ENCODE measurements at regions not wholly inside any gene's neighbourhood (a gene's known extent, or its start where the extent isn't known, plus 50 kb on each side); places are given as distances from the start of the nearest gene placed in this dataset.

GRCh38 chr2:56540916-56541315 lies 357.1 kb downstream of the CCDC85A start:
- Histone ChIP-seq H3K27ac (ENCODE audit: low read depth, low read length) (no peak overlapping the region), H3K9ac (ENCODE audit: low read length) (no peak overlapping the region), H3K9me3 (ENCODE audit: insufficient read depth, low read length) (no peaks in the 10 kb centered on the region), H3K79me2 (ENCODE audit: insufficient read depth, low read length) (no peaks in the 10 kb centered on the region), H3F3A (ENCODE audit: insufficient read depth) (no peaks in the 10 kb centered on the region), H3K27me3 (ENCODE audit: low read length) (no peaks in the 10 kb centered on the region), H4K20me1 (ENCODE audit: low read depth, low read length) (no peaks in the 10 kb centered on the region), H3K4me3 (ENCODE audit: insufficient read depth, low read length, poor library complexity, severe bottlenecking) (no peak overlapping the region), H3K36me3 (ENCODE audit: low read length) (no peaks in the 10 kb centered on the region), H3K9me2 (replicated peaks; ENCODE audit: insufficient read depth, low read length) (no peaks in the 10 kb centered on the region), H2AFZ (ENCODE audit: low read depth, low read length, severe bottlenecking) (no peak overlapping the region), H3K4me2 (ENCODE audit: low read depth, low read length, poor library complexity, severe bottlenecking) (no peak overlapping the region)
- TF ChIP-seq EZH2phosphoT487 (conservative IDR thresholded peaks at IDR 0.05; ENCODE audit: low read length) (no peak), CTCF (IDR thresholded peaks at IDR 0.05; ENCODE audit: insufficient read depth, low read length, poor library complexity, severe bottlenecking) (no peak)

- Histone ChIP-seq H3K27ac (ENCODE audit: low read depth, low read length) (no peak overlapping the region), H3K9ac (ENCODE audit: low read length) (no peak overlapping the region), H3F3A (ENCODE audit: insufficient read depth) (no peaks in the 10 kb centered on the region), H3K4me2 (ENCODE audit: low read depth, low read length, poor library complexity, severe bottlenecking) (no peak overlapping the region), H4K20me1 (ENCODE audit: low read depth, low read length) (no peaks in the 10 kb centered on the region), H3K4me3 (ENCODE audit: insufficient read depth, low read length, poor library complexity, severe bottlenecking) (no peak overlapping the region), H3K79me2 (ENCODE audit: insufficient read depth, low read length) (no peaks in the 10 kb centered on the region), H3K9me3 (ENCODE audit: insufficient read depth, low read length) (no peaks in the 10 kb centered on the region), H3K36me3 (ENCODE audit: low read length) (no peaks in the 10 kb centered on the region), H3K27me3 (ENCODE audit: low read length) (no peaks in the 10 kb centered on the region), H3K9me2 (replicated peaks; ENCODE audit: insufficient read depth, low read length) (no peaks in the 10 kb centered on the region), H2AFZ (ENCODE audit: low read depth, low read length, severe bottlenecking) (no peak overlapping the region)
- no peak for TF ChIP-seq EZH2phosphoT487 (conservative IDR thresholded peaks at IDR 0.05; ENCODE audit: low read length)
- TF ChIP-seq CTCF (IDR thresholded peaks at IDR 0.05; ENCODE audit: insufficient read depth, low read length, poor library complexity, severe bottlenecking): no peak
Observed at GRCh38 chr2:56542213-56542612, 358.4 kb downstream of the CCDC85A start.

- no peaks in the 10 kb centered on the region for H3K36me3 ChIP-seq (ENCODE audit: low read length)
Observed at GRCh38 chr2:56565143-56565542, 381.4 kb downstream of the CCDC85A start.

More at GRCh38 chr2:56565143-56565542, 381.4 kb downstream of the CCDC85A start:
- H3K27ac ChIP-seq (ENCODE audit: low read depth, low read length): no peak overlapping the region
- H2AFZ ChIP-seq (ENCODE audit: low read depth, low read length, severe bottlenecking): no peak overlapping the region
- H3K9me2 ChIP-seq (replicated peaks; ENCODE audit: insufficient read depth, low read length): no peaks in the 10 kb centered on the region
- TF ChIP-seq EZH2phosphoT487 (conservative IDR thresholded peaks at IDR 0.05; ENCODE audit: low read length): no peak
- no peak for TF ChIP-seq CTCF (IDR thresholded peaks at IDR 0.05; ENCODE audit: insufficient read depth, low read length, poor library complexity, severe bottlenecking)
- no peak overlapping the region for H3K9ac ChIP-seq (ENCODE audit: low read length)
- no peaks in the 10 kb centered on the region for H3K9me3 ChIP-seq (ENCODE audit: insufficient read depth, low read length)
- H4K20me1 ChIP-seq (ENCODE audit: low read depth, low read length): no peaks in the 10 kb centered on the region
- H3K4me2 ChIP-seq (ENCODE audit: low read depth, low read length, poor library complexity, severe bottlenecking): no peak overlapping the region
- no peaks in the 10 kb centered on the region for H3F3A ChIP-seq (ENCODE audit: insufficient read depth)
- no peaks in the 10 kb centered on the region for H3K79me2 ChIP-seq (ENCODE audit: insufficient read depth, low read length)
- no peaks in the 10 kb centered on the region for H3K27me3 ChIP-seq (ENCODE audit: low read length)
- no peak overlapping the region for H3K4me3 ChIP-seq (ENCODE audit: insufficient read depth, low read length, poor library complexity, severe bottlenecking)

Measured in SU-DHL-6 (cell line).